HL-60 (cell line): ENCODE measurements at regions not wholly inside any gene's neighbourhood (a gene's known extent, or its start where the extent isn't known, plus 50 kb on each side); places are given as distances from the start of the nearest gene placed in this dataset.

Experiments used
- DNase-seq, 2 experiments: peaks; one replicate each; pipeline ENCODE4 v3.0.0-alpha.2; 2010 to 2020; ENCODE audit warnings: low read depth in 1 of 2, low spot score in 1 of 2
- H3K27ac ChIP-seq: fragments of 250-450 bp; sonication (Bioruptor Pico); replicated peaks from 2 replicates; pipeline ENCODE4 v1.5.1; 2020; ENCODE audit warnings: mild to moderate bottlenecking, moderate library complexity
- H3K27me3 ChIP-seq: fragments of 250-450 bp; sonication (Bioruptor Pico); 2 replicates; pipeline ENCODE4 v1.5.1; 2021; ENCODE audit warnings: mild to moderate bottlenecking, moderate library complexity; ENCODE audit not compliant: insufficient read depth, poor library complexity, severe bottlenecking
- H3K4me3 ChIP-seq: replicated peaks from 2 replicates; pipeline ENCODE4 v1.5.1; 2011; ENCODE audit warnings: mild to moderate bottlenecking, control low read depth, low read length; ENCODE audit not compliant: insufficient read depth
- CTCF ChIP-seq: IDR thresholded peaks from one replicate; pipeline ENCODE4 v1.5.1; 2011; ENCODE audit warnings: low read length, control low read depth, inconsistent platforms; ENCODE audit not compliant: insufficient read depth
- GABPA ChIP-seq: IDR thresholded peaks from 2 replicates; pipeline ENCODE4 v1.6.1; 2012; ENCODE audit warnings: low read depth
- POLR2AphosphoS5 ChIP-seq: IDR thresholded peaks from 2 replicates; pipeline ENCODE4 v1.6.1; 2012; ENCODE audit warnings: low read depth
- REST ChIP-seq: IDR thresholded peaks from 2 replicates; pipeline ENCODE4 v1.6.1; 2012; ENCODE audit warnings: low read depth; ENCODE audit not compliant: insufficient replicate concordance
- SPI1 ChIP-seq: IDR thresholded peaks from 2 replicates; pipeline ENCODE4 v1.6.1; 2012; ENCODE audit warnings: low read depth, mild to moderate bottlenecking, borderline replicate concordance

- no peaks in the 10 kb centered on the region for H3K27me3 ChIP-seq
- no peak for DNase-seq
- no peak overlapping the region for H3K27ac ChIP-seq
- TF ChIP-seq CTCF (no peak), POLR2AphosphoS5 (no peak), REST (no peak), SPI1 (no peak), GABPA (no peak)
- no peak overlapping the region for H3K4me3 ChIP-seq
These were observed 194.7 kb downstream of the GALR1 start for GRCh38 chr18:77444385-77444784.

- TF ChIP-seq REST (no peak), GABPA (no peak), CTCF (no peak), POLR2AphosphoS5 (no peak), SPI1 (no peak)
- H3K4me3 ChIP-seq, result no peak overlapping the region
- no peak overlapping the region for H3K27ac ChIP-seq
- no peaks in the 10 kb centered on the region for H3K27me3 ChIP-seq
- no peak for DNase-seq
These were observed 198.4 kb downstream of the GALR1 start for GRCh38 chr18:77448046-77448445.

GRCh38 chr18:77455004-77455403 lies 205.4 kb downstream of the GALR1 start:
- Histone ChIP-seq H3K27me3 (no peaks in the 10 kb centered on the region), H3K4me3 (no peak overlapping the region), H3K27ac (no peak overlapping the region)
- no peak for TF ChIP-seq CTCF
- TF ChIP-seq REST, result no peak
- TF ChIP-seq POLR2AphosphoS5, result no peak
- TF ChIP-seq SPI1, result no peak
- TF ChIP-seq GABPA, result no peak
- DNase-seq, result no peak
